HK-2 (cell line): ENCODE measurements at regions not wholly inside any gene's neighbourhood (a gene's known extent, or its start where the extent isn't known, plus 50 kb on each side); places are given as distances from the start of the nearest gene placed in this dataset.

Experiments
- DNase-seq: peaks from one replicate; pipeline ENCODE4 v3.0.0-alpha.2; 2018; ENCODE audit not compliant: unreplicated experiment

- DNase-seq, result no peak
Observed at GRCh38 chr16:85492295-85492864, 120.7 kb upstream of the GSE1 start.

- DNase-seq, result no peak
Observed at GRCh38 chr16:85494315-85494714, 118.8 kb upstream of the GSE1 start.

GRCh38 chr16:85495259-85495658 lies 117.9 kb upstream of the GSE1 start:
- no peak for DNase-seq

GRCh38 chr16:85495823-85496538 lies 117.1 kb upstream of the GSE1 start:
- no peak for DNase-seq

GRCh38 chr16:85497622-85498314 lies 115.4 kb upstream of the GSE1 start:
- DNase-seq, result no peak

GRCh38 chr16:85498607-85499006 lies 114.5 kb upstream of the GSE1 start:
- no peak for DNase-seq

- DNase-seq, result no peak
Observed at GRCh38 chr16:85500220-85500619, 112.9 kb upstream of the GSE1 start.

- no peak for DNase-seq
Observed at GRCh38 chr16:85501900-85502299, 111.2 kb upstream of the GSE1 start.

- DNase-seq, result no peak
Observed at GRCh38 chr16:85502357-85502756, 110.8 kb upstream of the GSE1 start.

GRCh38 chr16:85503679-85504231 lies 109.4 kb upstream of the GSE1 start:
- no peak for DNase-seq

- DNase-seq, result no peak
Observed at GRCh38 chr16:85504242-85504641, 108.9 kb upstream of the GSE1 start.

- no peak for DNase-seq
Observed at GRCh38 chr16:85505794-85506634, 107.1 kb upstream of the GSE1 start.

- DNase-seq, result no peak
Observed at GRCh38 chr16:85506635-85506911, 106.5 kb upstream of the GSE1 start.

GRCh38 chr16:85507342-85507741 lies 105.8 kb upstream of the GSE1 start:
- DNase-seq, result no peak

- DNase-seq, result no peak
Observed at GRCh38 chr16:85508388-85508787, 104.7 kb upstream of the GSE1 start.

GRCh38 chr16:85508993-85509392 lies 104.1 kb upstream of the GSE1 start:
- no peak for DNase-seq

- no peak for DNase-seq
Observed at GRCh38 chr16:85510041-85510659, 103.0 kb upstream of the GSE1 start.

- no peak for DNase-seq
Observed at GRCh38 chr16:85511938-85512807, 100.9 kb upstream of the GSE1 start.

GRCh38 chr16:85512808-85513115 lies 100.4 kb upstream of the GSE1 start:
- no peak for DNase-seq

- DNase-seq, result no peak
Observed at GRCh38 chr16:85513180-85513579, 99.9 kb upstream of the GSE1 start.

GRCh38 chr16:85513649-85514048 lies 99.5 kb upstream of the GSE1 start:
- no peak for DNase-seq
